PC-3 (cell line): ENCODE measurements at regions not wholly inside any gene's neighbourhood (a gene's known extent, or its start where the extent isn't known, plus 50 kb on each side); places are given as distances from the start of the nearest gene placed in this dataset.

Source experiments
- ATAC-seq: fragments of 200-7000 bp; cut with Tn5 transposase; 2 replicates; pipeline ENCODE4 v1.9.1; 2020; ENCODE audit warnings: mild to moderate bottlenecking, moderate library complexity
- BruUV-seq: library from RNA; stranded (reverse); fragments of 400-500 nt; replicated peaks from 2 replicates; lab custom pipeline; 2021; lab: Mats Ljungman, UMichigan
- CTCF ChIA-PET: fragments of 300-600 bp; sonication (Branson Sonifier 250); formaldehyde crosslinking; loops from one replicate; lab custom pipeline; 2022; ENCODE audit warnings: antibody characterized with exemption; lab: Charles Lee
- POLR2A ChIA-PET: fragments of 300-600 bp; sonication (Branson Sonifier 250); formaldehyde crosslinking; loops from one replicate; lab custom pipeline; 2022; ENCODE audit warnings: antibody characterized with exemption; ENCODE audit not compliant: unreplicated experiment; lab: Charles Lee
- DNase-seq: peaks from one replicate; pipeline ENCODE4 v3.0.0-alpha.2; 2015
- H2AFZ ChIP-seq: fragments of 300-600 bp; sonication (generic); 2 replicates; pipeline ENCODE4 v1.6.0; 2016; ENCODE audit warnings: antibody characterized with exemption, low read length
- H3F3A ChIP-seq: fragments of 300-600 bp; sonication (generic); one replicate; pipeline ENCODE4 v1.6.0; 2017; ENCODE audit warnings: antibody characterized with exemption, low read length, control low read depth, mild to moderate bottlenecking; ENCODE audit not compliant: unreplicated experiment
- H3K27ac ChIP-seq: fragments of 300-600 bp; sonication (generic); 2 replicates; pipeline ENCODE4 v1.5.1; 2016; ENCODE audit warnings: mild to moderate bottlenecking, low read length
- H3K27me3 ChIP-seq: fragments of 300-600 bp; sonication (generic); 2 replicates; pipeline ENCODE4 v1.6.1; 2016; ENCODE audit warnings: low read length, mixed read lengths
- H3K36me3 ChIP-seq: fragments of 300-600 bp; sonication (generic); 2 replicates; pipeline ENCODE4 v1.6.1; 2016; ENCODE audit warnings: low read depth, mixed run types, low read length, mixed read lengths
- H3K4me1 ChIP-seq: fragments of 300-600 bp; sonication (generic); 2 replicates; pipeline ENCODE4 v1.5.1; 2016; ENCODE audit warnings: low read length; ENCODE audit not compliant: insufficient read depth
- H3K4me2 ChIP-seq: fragments of 300-600 bp; sonication (generic); 2 replicates; pipeline ENCODE4 v1.6.0; 2016; ENCODE audit warnings: low read length
- H3K4me3 ChIP-seq: fragments of 300-600 bp; sonication (generic); 2 replicates; pipeline ENCODE4 v1.5.1; 2016; ENCODE audit warnings: mild to moderate bottlenecking, low read length, mixed read lengths
- H3K79me2 ChIP-seq: fragments of 300-600 bp; sonication (generic); 2 replicates; pipeline ENCODE4 v1.6.1; 2017; ENCODE audit warnings: low read length, mixed read lengths
- H3K9ac ChIP-seq: fragments of 300-600 bp; sonication (generic); 2 replicates; pipeline ENCODE4 v1.6.0; 2016; ENCODE audit warnings: mild to moderate bottlenecking, low read length
- H3K9me2 ChIP-seq: fragments of 300-600 bp; sonication (generic); replicated peaks from 2 replicates; pipeline ENCODE4 v1.6.1; 2016; ENCODE audit warnings: mixed run types, low read length, mixed read lengths
- H3K9me3 ChIP-seq: fragments of 300-600 bp; sonication (generic); 2 replicates; pipeline ENCODE4 v1.6.1; 2016; ENCODE audit warnings: low read length, mixed read lengths
- H4K20me1 ChIP-seq: fragments of 300-600 bp; sonication (generic); 2 replicates; pipeline ENCODE4 v1.6.1; 2016; ENCODE audit warnings: low read length, mixed read lengths
- CTCF ChIP-seq: fragments of 300-600 bp; sonication (generic); conservative IDR thresholded peaks from 2 replicates; pipeline ENCODE4 v1.5.1; 2017; ENCODE audit warnings: antibody characterized with exemption, low read depth, mild to moderate bottlenecking, low read length
- EZH2 ChIP-seq: fragments of 300-600 bp; sonication (generic); IDR thresholded peaks from one replicate; pipeline ENCODE4 v1.6.1; 2017; ENCODE audit warnings: antibody characterized with exemption, mild to moderate bottlenecking, low read length; ENCODE audit not compliant: unreplicated experiment
- EZH2phosphoT487 ChIP-seq: fragments of 300-600 bp; sonication (generic); IDR thresholded peaks from 2 replicates; pipeline ENCODE4 v1.6.1; 2018; ENCODE audit warnings: mild to moderate bottlenecking, antibody characterized with exemption, low read length, borderline replicate concordance
- intact Hi-C: fragments of 100-400 bp; cut with micrococcal nuclease; formaldehyde crosslinking; loops from 2 replicates; pipeline ENCODE4 v1.9.0; 2023

GRCh38 chr15:87707071-87707470 is 549.5 kb downstream of the NTRK3 start:
- ATAC-seq: no peak
- no peak overlapping the region for H3K4me2 ChIP-seq
- intact Hi-C loops: no loop called here

GRCh38 chr15:87706001-87706400 is 550.5 kb downstream of the NTRK3 start:
- peaks cover 11% of the 10 kb centered on the region; the same call in 1 of the 2 replicates for H3K27me3 ChIP-seq
- BruUV-seq: no TSS peak

More at GRCh38 chr15:87707071-87707470, 549.5 kb downstream of the NTRK3 start:
- H3F3A ChIP-seq: no peaks in the 10 kb centered on the region
- H3K27ac ChIP-seq: no peak overlapping the region
- no peaks in the 10 kb centered on the region for H3K4me1 ChIP-seq
- H3K36me3 ChIP-seq: no peaks in the 10 kb centered on the region
- TF ChIP-seq EZH2phosphoT487 (no peak), CTCF (no peak), EZH2 (no peak)
- H3K27me3 ChIP-seq: peaks cover 11% of the 10 kb centered on the region; the same call in 1 of the 2 replicates
- H2AFZ ChIP-seq: no peak overlapping the region
- no peak overlapping the region for H3K9ac ChIP-seq
- no peaks in the 10 kb centered on the region for H3K79me2 ChIP-seq
- H3K4me3 ChIP-seq: no peak overlapping the region
- no peaks in the 10 kb centered on the region for H3K9me3 ChIP-seq
- H3K9me2 ChIP-seq: no peaks in the 10 kb centered on the region
- ChIA-PET POLR2A (no interaction called here), CTCF (no interaction called here)
- H4K20me1 ChIP-seq: no peaks in the 10 kb centered on the region
- no TSS peak for BruUV-seq
- no peak for DNase-seq

More at GRCh38 chr15:87706001-87706400, 550.5 kb downstream of the NTRK3 start:
- DNase-seq (no peak), ATAC-seq (no peak)
- Histone ChIP-seq H3K4me2 (no peak overlapping the region), H3K4me1 (no peaks in the 10 kb centered on the region), H3K4me3 (no peak overlapping the region), H3F3A (no peaks in the 10 kb centered on the region), H3K9me3 (no peaks in the 10 kb centered on the region), H3K9ac (no peak overlapping the region), H4K20me1 (no peaks in the 10 kb centered on the region), H3K36me3 (no peaks in the 10 kb centered on the region), H3K27ac (no peak overlapping the region), H3K9me2 (no peaks in the 10 kb centered on the region), H2AFZ (no peak overlapping the region), H3K79me2 (no peaks in the 10 kb centered on the region)
- CTCF ChIA-PET: no interaction called here
- POLR2A ChIA-PET: no interaction called here
- intact Hi-C loops: no loop called here
- TF ChIP-seq EZH2 (no peak), EZH2phosphoT487 (no peak), CTCF (no peak)
